Medulla oblongata (tissue), 1 donor: ENCODE measurements at regions not wholly inside any gene's neighbourhood (a gene's known extent, or its start where the extent isn't known, plus 50 kb on each side); places are given as distances from the start of the nearest gene placed in this dataset.

Experiments used
- DNase-seq: peaks from one replicate; pipeline ENCODE4 v3.0.0-alpha.2; 2015; ENCODE audit errors: extremely low spot score

DNA sequence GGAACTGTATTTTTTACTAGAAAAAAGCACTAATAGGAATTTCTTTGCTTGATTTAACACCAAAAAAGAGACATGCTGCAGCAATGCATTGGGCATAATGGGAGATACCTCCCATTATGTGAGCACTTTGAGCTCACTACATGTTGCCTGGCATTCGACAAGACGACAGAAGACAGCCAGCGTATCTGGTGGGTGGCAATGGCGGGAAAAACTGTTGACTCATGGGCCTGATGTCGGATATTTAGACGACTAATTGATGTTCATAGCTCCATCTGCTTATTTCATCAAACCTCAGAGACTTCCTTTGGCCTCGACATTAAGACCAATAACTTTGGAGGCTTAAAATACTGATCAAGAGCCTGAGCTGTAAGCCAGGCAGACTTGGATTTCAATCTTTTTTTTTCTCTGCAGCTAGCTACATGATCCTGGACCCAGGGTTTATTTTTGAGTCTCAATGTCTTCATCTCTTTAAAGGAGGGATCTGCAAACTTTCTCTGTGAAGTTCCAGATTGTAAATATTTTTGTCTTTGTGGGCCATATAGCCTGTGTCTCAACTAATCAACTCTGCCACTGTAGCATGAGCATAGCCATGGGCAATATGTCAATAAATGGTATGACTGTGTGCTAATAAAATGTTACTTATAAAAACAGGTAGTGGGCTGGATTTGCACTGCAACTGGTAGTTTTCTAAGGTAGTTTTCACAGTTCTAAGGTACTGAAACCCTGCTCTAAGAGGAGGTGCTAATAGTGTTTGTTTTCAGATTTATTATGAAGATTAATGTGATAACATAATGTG, 375.1 kb downstream of the METTL15 start:
- DNase-seq, result no peak

DNA sequence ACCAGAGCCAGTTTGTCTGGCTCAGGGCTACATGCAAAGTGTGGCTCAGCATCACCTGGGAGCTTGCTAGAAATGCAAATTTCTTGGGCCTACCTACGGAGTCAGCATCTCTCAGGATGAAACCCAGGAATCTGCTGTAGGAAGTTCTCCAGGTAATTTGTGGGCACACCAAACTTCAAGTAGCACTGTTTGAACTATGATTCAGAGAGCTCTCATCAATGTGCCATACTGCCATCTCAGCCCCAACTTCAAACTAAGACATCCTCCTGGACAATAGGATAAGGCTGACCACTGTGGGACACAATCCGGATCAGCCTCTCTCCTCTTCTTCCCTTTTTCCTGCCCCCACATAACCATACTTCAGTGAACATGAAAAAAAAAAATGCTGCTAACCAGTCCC, 374.5 kb downstream of the METTL15 start:
- DNase-seq, result no peak

DNA sequence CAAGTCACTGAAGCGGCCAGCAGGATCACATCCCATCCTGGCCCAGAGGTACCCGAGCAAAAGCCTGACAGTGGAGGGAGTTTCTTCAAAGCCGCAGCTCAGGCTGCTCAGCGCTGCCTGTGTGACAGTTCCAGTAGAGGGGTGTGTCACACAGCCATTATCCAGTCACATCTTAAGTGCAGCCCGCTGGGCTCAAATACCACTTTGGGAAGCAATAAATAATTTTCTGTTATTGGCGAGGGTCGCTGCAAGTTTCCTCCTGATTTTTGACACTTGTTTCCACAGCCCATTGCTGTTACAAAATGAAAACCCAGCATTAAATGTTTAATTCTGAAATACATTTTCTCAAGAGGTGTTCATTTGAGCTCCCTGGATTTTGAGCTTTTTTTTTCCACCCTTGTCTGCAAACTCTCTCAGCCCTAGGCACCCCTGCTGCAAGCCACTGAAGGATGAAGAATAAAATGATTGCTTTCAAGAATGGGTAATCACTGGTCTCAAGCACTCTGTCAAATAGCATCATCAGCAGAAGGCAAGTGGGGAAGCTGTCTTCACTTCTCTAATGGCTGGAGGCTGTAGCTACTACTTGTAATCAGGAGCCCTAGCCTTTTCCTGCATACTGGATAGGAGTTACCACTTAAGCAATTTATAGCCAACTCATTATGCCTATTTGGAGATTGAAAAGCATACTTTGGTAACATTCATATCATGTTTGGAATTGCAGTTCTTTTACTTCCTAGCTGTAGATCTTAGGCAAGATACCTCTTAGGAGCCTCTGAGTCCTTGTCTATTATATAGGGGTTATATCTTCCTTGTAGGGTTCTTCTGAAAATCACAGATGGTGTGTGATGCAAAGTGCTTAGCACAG, 373.7 kb downstream of the METTL15 start:
- no peak for DNase-seq

DNA sequence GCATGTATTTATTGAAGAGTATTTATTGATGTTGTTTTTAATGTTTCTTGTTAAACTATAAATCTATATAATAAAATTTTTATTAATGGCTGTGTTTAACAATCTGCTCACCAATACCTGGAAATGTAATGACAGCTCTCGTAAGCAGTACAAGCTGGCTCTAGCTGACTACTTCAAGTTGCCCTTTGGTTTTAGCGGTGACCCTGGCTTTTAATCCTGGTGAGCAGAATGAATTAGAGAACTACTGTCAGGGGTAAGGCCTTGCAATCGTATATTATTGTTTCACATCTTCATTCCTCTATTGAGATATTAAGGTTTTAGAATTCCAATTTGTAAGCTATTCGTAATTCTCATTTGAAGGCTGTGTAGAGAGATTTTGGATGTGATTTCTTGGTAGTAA, 372.2 kb downstream of the METTL15 start:
- no peak for DNase-seq

DNA sequence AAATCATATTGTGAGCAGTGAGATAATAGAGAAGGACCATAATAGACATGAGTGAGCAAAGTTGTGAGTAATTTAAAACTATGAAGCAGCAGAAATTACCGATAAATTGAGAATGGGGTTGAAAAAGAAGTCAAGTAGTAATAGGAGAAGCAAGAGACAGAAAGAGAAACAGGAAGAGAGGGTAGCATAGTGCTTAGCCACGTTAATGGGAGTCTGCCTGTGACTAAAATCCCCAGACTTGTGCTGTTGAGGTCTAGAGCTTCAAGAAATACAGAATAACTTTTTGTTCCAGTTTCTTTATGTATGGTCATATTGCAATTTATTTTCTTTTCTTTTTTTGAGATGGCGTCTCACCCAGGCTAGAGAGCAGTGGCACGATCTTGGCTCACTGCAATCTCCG, 368.7 kb downstream of the METTL15 start:
- no peak for DNase-seq

DNA sequence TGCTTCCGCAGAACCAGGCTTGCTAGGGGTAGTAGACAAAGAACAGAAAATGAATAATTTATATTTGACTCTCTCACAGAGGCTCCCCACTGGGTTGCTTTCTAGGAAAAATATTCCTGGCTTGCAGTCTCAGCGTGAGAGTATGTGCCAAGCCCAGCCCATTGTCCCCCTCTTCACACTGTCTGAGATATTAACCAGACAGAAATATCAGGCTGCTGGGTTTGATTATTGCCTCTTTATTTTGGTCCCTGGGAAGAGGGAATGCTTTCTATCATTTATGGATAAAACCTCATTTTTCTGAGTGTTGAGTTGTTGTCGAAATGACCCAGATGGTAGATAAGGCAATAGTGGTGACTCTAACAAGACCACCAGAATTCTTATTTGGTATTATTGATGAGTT, 367.9 kb downstream of the METTL15 start:
- DNase-seq, result no peak

DNA sequence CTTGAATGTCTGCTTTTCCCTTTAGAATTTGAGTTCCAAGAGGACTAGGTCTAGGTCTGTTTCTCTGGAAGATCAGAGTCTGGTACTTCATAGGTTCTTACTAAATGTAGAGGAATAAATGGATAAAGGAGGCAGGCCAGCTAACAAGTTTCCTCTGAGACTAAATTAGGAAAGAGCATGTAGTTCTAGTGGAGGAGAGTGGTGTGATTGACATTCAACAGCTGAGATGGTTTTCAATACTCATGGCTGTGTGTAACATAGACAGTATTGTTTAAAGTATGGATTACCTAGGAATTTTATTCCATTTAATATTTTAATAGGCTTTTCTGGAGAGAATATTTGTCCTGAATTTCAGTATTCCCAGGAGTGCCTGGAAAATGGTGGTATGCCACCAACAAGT, 364.7 kb downstream of the METTL15 start:
- no peak for DNase-seq

DNA sequence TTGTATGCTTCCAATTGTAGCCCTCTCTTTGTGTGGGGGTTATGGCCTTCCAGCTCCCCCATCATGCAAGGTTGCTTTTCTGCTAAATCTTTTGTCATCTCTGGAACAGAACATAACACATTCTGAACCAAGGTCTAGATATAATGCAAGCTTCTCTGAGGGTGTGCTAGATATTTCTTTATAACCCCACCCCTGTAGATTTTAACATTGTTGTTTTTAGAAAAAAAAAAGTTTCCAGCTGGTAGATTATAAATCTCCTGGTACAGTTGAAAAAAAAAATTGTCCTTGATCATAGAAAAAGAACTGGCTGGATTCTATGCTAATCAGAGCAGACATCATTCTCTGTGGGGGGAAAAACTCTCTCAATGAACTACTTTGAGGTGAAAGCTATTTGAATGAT, 363.3 kb downstream of the METTL15 start:
- no peak for DNase-seq

DNA sequence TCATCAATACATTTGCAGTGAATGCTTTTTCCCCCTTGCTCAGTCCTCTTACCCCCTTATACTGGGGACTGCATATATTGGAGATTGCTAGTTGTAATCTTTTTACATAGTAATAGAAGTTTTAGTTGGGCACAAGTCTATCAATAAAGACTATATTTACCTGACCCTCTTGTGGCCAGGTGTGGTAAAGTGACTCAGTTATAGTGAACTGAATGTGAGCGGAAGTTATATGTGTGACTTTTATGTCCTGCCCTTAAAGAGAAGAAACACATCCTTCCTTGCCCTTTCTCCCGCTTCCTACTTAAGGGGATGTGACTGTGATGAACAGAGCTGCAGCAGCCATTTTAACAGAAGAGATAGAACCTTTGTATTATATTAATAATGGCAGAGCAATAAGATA, 362.0 kb downstream of the METTL15 start:
- DNase-seq, result no peak

DNA sequence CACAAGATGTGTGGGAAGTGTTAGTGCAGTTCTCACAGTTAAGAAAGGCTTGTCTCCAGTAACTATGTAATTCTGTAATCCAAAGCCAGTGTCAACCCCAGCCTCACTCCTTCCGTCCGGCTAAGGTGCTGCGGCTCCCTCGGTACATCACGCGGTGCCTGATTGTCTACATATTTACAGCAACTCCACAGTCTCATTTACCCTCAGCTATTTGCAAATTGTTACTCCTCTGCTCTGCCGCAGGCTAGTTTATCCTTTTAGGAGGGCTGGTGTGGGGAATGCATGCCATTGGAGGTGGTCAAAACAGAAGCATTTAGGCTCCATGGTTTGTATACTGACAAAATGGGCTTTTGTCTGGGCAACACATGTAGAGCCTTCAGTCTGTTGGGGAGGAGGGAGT, 358.3 kb downstream of the METTL15 start:
- no peak for DNase-seq

DNA sequence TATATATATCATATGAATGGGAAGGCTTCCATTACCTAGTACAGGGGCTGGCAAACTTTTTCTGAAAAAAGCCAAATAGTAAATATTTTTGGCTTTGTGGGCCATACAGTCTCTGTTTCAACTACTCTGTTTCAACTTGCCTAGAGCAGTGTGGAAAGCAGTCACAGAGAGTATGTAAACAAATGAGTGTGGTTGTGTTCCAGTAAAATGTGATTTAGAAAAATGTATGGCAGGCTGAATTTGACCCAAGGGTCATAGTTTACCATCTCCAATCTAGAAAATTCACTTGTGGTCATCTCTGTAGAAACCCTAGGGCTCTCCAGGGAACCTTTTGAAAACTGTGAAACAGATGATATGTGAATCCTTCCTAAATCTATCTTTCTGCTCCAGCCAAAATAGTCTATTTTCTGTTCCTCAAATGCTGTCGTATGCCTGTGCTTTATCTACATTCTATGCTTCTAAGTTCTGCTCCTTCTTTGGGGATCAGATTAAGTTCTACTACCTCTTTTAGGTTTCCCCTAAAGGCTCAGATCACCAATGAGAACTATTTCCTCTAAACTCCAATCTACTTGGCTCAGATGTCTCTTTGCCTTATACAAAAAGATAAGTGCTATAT, 356.2 kb downstream of the METTL15 start:
- DNase-seq, result peak; percentile 9

DNA sequence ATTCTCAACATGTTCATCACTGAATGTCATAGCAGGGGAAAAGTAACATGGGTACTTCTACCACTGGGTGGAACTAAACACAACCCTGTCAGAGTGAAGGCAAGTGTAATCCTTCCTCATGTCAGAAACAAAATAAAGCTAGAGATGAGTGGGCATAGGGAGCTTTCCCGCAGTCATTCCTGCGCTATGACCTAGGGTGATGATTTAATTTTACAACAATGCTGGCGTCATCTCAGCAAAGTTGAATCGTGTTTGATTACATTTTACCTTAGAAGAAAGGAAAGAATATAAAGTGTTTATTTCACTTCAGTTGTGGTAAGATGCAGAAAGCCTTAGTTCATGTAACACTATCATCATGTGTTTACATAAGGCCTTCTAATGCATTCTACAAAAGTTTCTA, 355.6 kb downstream of the METTL15 start:
- no peak for DNase-seq

DNA sequence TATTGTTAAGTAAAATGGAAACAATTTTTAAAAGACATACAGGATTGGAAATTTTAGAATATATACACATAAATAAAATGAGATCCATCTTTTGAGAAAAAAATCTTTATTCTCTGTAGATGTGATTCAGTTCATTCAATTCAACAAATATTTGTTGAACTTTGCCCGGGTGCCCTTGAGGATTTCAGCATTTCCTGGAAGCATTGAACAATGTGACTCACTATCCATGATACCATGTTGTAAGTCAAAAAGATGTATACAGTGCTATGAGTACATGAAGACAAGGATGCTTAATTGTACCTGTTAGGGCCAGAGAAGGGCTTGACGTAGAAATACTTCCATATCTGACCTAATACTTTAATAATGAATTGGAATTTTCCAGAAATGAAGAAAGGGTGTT, 353.7 kb downstream of the METTL15 start:
- DNase-seq, result no peak

DNA sequence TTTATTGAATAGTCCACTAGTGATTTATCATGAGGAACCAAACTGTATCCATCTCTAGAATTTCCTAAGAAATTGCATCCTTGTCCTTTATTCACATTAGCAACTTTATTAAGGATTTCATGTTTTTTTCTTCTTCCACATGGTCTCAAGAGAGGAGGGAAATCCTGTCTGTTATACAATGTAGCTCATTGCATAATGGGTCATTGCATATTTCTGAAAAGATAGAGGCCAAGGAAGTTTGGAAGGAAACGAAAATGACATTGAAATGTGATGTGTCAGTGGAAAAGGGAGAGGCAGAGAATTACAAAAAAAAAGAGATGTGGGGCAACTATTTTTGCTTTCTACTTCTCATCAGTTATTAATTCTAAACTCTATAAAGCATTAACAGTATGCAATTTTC, 353.1 kb downstream of the METTL15 start:
- DNase-seq, result no peak

DNA sequence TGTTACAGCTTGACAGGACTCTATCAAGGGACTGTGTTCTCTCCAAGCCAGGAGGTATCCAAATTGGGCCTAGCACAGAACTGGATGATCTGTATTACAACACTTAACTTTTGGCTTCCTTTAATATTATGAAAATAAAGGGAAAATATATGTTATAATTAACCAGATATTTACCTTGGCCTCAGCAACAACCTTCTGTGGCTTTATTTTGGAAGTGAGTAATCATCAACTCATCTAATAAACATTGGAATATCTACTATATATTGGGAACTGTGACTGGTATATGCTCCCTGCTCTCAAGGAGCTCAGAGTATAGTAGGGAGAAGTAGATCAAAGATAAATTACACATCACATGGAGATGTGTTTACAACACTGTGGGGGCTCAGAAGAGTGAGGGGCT, 352.2 kb downstream of the METTL15 start:
- no peak for DNase-seq

DNA sequence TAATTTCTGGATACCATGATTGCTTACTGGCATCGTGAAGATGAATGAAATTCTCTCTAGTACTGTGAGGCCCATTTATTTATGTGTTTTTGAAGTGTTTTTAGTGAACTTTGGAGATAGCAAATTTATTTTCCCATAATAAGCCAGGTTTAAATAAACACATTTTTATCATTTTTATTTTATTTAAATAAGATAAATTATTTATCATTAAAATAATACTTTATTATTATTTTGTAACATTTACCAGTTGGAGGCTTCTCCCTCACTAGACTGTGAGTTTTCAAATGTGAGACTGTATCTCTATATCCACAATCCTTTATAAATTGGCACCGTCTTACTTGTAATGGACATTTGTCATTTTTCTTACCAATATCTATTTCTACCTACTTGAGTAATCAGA, 351.7 kb downstream of the METTL15 start:
- DNase-seq, result no peak

DNA sequence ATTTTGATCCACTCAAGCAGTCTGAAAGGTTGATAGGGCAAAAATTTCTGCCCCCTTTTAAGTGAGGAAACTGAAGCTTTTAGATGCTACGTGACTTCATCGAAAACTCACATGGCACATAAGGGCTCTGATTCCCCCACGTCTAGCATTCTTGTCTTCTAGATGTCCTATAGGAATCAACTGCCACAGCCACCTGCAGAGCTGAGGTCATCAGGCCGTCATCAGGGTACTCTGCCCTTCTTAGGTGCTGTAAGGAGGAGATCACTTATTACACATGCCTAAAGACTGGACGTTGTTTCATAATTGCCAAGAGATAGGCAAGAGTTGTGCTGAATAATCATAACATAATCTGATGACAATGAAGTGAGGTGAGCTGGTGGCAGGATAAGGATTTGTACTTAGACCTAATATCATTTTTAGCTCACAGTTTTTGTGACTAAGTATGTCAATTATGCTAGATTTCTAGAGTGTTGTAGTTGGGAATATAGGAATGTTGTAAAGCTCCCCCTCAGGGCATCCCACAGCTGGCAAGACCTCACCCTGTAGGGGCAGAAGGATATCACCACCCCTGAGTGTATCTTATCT, 349.4 kb downstream of the METTL15 start:
- no peak for DNase-seq

DNA sequence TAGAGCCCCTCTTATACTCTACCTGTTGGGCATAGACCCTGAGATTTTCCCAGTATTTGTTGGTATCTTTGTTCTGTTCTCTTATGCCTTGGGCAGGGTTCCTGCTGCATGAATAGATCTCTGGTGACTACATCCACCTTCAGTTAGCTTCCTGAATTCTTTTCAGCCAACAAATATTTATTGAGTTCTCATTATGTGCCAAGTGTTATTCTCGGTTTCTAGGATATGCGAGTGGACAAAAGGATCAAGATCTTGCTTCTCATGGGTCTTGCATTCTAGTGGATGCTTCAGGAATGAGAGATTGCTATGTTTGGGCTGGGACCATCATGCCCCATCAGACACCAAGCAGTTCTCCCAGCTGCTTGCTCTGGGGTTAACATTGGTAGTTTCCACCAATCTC, 340.0 kb downstream of the METTL15 start:
- DNase-seq, result no peak

DNA sequence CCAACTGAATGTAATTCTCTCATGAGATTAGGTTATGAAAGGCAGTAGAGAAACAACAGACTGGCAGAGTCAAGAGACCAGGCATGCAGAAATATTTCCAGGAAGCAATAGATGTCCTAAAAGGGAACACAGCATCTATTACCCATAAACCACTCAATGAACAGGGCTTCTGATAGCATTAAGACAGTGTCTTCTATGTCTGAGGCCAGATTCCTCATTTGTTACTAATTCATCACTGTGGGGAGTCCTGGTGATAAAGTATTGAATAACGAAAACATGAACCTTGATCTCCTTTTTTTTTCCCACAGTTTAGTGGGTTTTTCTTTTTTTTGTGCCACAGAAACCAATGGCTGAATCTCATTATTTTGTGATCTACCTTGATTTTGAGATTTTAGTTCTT, 339.0 kb downstream of the METTL15 start:
- DNase-seq, result no peak

DNA sequence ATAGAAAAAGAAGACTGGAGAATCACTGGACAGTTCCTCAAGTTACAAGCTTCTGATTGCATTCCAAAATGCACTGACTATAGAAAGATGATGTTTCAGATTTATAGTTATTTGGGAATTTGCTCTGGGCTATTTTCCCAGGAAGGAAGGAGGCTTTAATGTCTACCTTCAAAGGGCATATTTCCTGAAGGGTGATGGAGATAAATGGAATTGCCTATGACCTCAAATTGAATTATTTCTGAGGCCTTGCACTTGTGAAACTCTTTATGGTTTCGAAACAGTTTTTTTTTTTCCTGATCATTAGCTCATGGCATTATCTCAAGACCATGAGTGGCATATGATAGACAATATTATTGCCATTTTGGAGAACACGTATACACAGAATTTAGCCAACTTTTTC, 333.9 kb downstream of the METTL15 start:
- no peak for DNase-seq

DNA sequence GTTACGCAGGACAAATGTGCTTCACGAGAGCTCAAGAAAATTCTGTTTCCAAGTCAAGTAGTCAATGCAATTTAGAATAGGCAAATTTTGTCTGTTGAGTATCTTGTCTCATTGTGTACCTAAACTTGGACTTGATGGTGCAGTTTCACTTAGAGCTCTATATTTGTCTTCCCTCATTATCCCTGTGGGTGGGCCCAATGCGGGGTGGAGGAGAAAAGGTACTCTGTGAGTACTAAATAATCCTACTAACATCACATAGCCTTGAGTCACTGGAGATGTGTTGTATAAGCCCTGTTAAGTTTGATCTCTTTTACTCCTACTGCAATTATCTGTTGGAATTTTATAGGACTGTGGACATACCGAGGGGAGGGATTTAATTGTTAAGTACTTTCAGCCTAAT, 331.2 kb downstream of the METTL15 start:
- no peak for DNase-seq

DNA sequence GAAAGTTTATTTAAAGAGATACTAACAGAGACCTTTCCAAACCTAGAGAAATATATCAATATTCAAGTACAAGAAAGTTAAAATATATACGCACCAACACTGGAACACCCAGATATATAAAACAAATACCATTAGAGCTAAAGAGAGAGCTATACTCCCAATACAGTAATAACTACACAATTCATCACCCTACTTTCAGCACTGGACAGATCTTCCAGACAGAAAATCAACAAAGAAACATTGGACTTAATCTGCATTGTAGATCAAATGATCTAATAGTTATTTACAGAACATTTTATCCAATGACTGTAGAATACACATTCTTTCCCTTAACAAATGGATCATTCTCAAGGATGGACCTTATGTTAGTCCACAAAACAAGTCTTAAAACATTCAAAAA, 311.9 kb downstream of the METTL15 start:
- DNase-seq, result no peak
